HCT116 (cell line): ENCODE measurements at regions not wholly inside any gene's neighbourhood (a gene's known extent, or its start where the extent isn't known, plus 50 kb on each side); places are given as distances from the start of the nearest gene placed in this dataset.

Source experiments
- ATAC-seq: fragments of 200-7000 bp; cut with Tn5 transposase; 2 replicates; pipeline ENCODE4 v1.9.1; 2020; ENCODE audit warnings: mild to moderate bottlenecking, moderate library complexity
- BruUV-seq: library from RNA; stranded (reverse); fragments of 400-500 nt; replicated peaks from 2 replicates; lab custom pipeline; 2021; lab: Mats Ljungman, UMichigan
- CTCF ChIA-PET: fragments of 300-600 bp; sonication (Branson Sonifier 250); formaldehyde crosslinking; loops from one replicate; lab custom pipeline; 2021; ENCODE audit warnings: antibody characterized with exemption; lab: Charles Lee
- POLR2A ChIA-PET: fragments of 300-600, 350-600 bp; sonication (Branson Sonifier 250); formaldehyde crosslinking; loops from one replicate; lab custom pipeline; 2021; ENCODE audit warnings: antibody characterized with exemption; lab: Charles Lee
- RAD21 ChIA-PET, 2 experiments: fragments of 300-600 bp; sonication (Branson Sonifier 250); formaldehyde crosslinking; loops; one replicate each; lab custom pipeline; 2023; ENCODE audit warnings: low total read pairs in 2 of 2; ENCODE audit not compliant: uncharacterized antibody in 2 of 2, unreplicated experiment in 2 of 2, low non-redundant PET in 1 of 2; lab: Charles Lee
- DNase-seq: peaks from one replicate; pipeline ENCODE4 v3.0.0-alpha.2; 2010; ENCODE audit warnings: low read depth, low spot score
- H2AFZ ChIP-seq: fragments of 200-600 bp; shearing (Covaris generic), sonication (generic); 2 replicates; pipeline ENCODE4 v1.6.1; 2017; ENCODE audit warnings: low read depth, mixed run types, mixed read lengths, antibody characterized with exemption, low read length; ENCODE audit not compliant: poor library complexity, severe bottlenecking
- H3K27ac ChIP-seq: 2 replicates; pipeline ENCODE4 v1.5.1; 2012; ENCODE audit warnings: low read depth, low read length
- H3K27me3 ChIP-seq: fragments of 200-600 bp; sonication (generic); 2 replicates; pipeline ENCODE4 v1.6.1; 2016; ENCODE audit warnings: mixed run types, low read length, mixed read lengths; ENCODE audit not compliant: insufficient read depth
- H3K36me3 ChIP-seq, 2 experiments: fragments of 200-500 bp in 1 of 2; fragments of 200-600 bp in 1 of 2; sonication (Bioruptor generic) in 1 of 2; sonication (generic) in 1 of 2; 2 replicates each; pipeline versions ENCODE4 v1.5.1 to v1.6.1; 2014 to 2016; ENCODE audit warnings: low read length in 2 of 2, inconsistent platforms in 1 of 2, mixed read lengths in 1 of 2, mixed run types in 1 of 2; ENCODE audit not compliant: insufficient read depth in 2 of 2, control insufficient read depth in 1 of 2
- H3K4me1 ChIP-seq, 2 experiments: fragments of 200-600 bp in 1 of 2; sonication (generic) in 1 of 2; 2 replicates each; pipeline versions ENCODE4 v1.5.1 to v1.6.1; 2012 to 2017; ENCODE audit warnings: low read length in 2 of 2, inconsistent platforms in 1 of 2, mild to moderate bottlenecking in 1 of 2, mixed read lengths in 1 of 2, mixed run types in 1 of 2, moderate library complexity in 1 of 2; ENCODE audit not compliant: insufficient read depth in 2 of 2, control insufficient read depth in 1 of 2
- H3K4me2 ChIP-seq: fragments of 200-600 bp; sonication (generic); 2 replicates; pipeline ENCODE4 v1.6.1; 2017; ENCODE audit warnings: mixed run types, low read length, mixed read lengths
- H3K4me3 ChIP-seq, 2 experiments: fragments of 200-600 bp in 1 of 2; sonication (generic) in 1 of 2; replicated peaks in 1 of 2; 2 replicates each; pipeline ENCODE4 v1.5.1; 2011 to 2016; ENCODE audit warnings: low read length in 2 of 2, control low read depth in 1 of 2, low read depth in 1 of 2, mild to moderate bottlenecking in 1 of 2, mixed read lengths in 1 of 2, mixed run types in 1 of 2
- H3K79me2 ChIP-seq: fragments of 200-600 bp; sonication (generic); 2 replicates; pipeline ENCODE4 v1.6.1; 2017; ENCODE audit warnings: mild to moderate bottlenecking, mixed run types, low read length, moderate library complexity, mixed read lengths; ENCODE audit not compliant: insufficient read depth
- H3K9ac ChIP-seq: fragments of 200-600 bp; sonication (generic); 2 replicates; pipeline ENCODE4 v1.6.1; 2016; ENCODE audit warnings: low read length, mixed read lengths
- H3K9me2 ChIP-seq: fragments of 200-600 bp; sonication (generic), shearing (Covaris generic); 2 replicates; pipeline ENCODE4 v1.6.1; 2017; ENCODE audit warnings: mixed run types, mild to moderate bottlenecking, moderate library complexity; ENCODE audit not compliant: insufficient read depth
- H3K9me3 ChIP-seq, 2 experiments: fragments of 200-500 bp in 1 of 2; fragments of 200-600 bp in 1 of 2; sonication (Bioruptor generic) in 1 of 2; sonication (generic) in 1 of 2; 2 replicates each; pipeline ENCODE4 v1.6.1; 2014 to 2017; ENCODE audit warnings: low read length in 2 of 2, mixed read lengths in 2 of 2, inconsistent platforms in 1 of 2, low read depth in 1 of 2, mild to moderate bottlenecking in 1 of 2, mixed run types in 1 of 2, moderate library complexity in 1 of 2; ENCODE audit not compliant: control insufficient read depth in 1 of 2, insufficient read depth in 1 of 2
- H4K20me1 ChIP-seq: fragments of 200-600 bp; sonication (generic), shearing (Covaris generic); 2 replicates; pipeline ENCODE4 v1.6.1; 2017; ENCODE audit warnings: mixed run types, mild to moderate bottlenecking, moderate library complexity; ENCODE audit not compliant: insufficient read depth
- CEBPB ChIP-seq: IDR thresholded peaks from 2 replicates; pipeline ENCODE4 v1.6.1; 2012; ENCODE audit warnings: low read depth
- EZH2phosphoT487 ChIP-seq: fragments of 200-600 bp; IDR thresholded peaks from 2 replicates; pipeline ENCODE4 v1.6.1; 2018; ENCODE audit warnings: antibody characterized with exemption, borderline replicate concordance
- FOSL1 ChIP-seq: IDR thresholded peaks from 2 replicates; pipeline ENCODE4 v1.6.1; 2012; ENCODE audit warnings: low read depth
- RAD21 ChIP-seq: IDR thresholded peaks from 2 replicates; pipeline ENCODE4 v1.6.1; 2012; ENCODE audit warnings: low read depth, mild to moderate bottlenecking
- SP1 ChIP-seq: IDR thresholded peaks from 2 replicates; pipeline ENCODE4 v1.6.1; 2012; ENCODE audit warnings: low read depth
- SRF ChIP-seq: IDR thresholded peaks from 2 replicates; pipeline ENCODE4 v1.6.1; 2012; ENCODE audit warnings: low read depth
- YY1 ChIP-seq: IDR thresholded peaks from 2 replicates; pipeline ENCODE4 v1.6.1; 2011; ENCODE audit warnings: low read length, low read depth, moderate library complexity, mild to moderate bottlenecking; ENCODE audit not compliant: insufficient replicate concordance; ENCODE audit errors: extremely low read depth
- ZNF274 ChIP-seq: fragments of 200-500 bp; sonication (Bioruptor generic); IDR thresholded peaks from 2 replicates; pipeline ENCODE4 v1.6.1; 2014; ENCODE audit warnings: mild to moderate bottlenecking, low read depth, low read length, inconsistent platforms
- intact Hi-C: fragments of 100-400 bp; cut with micrococcal nuclease; formaldehyde crosslinking; loops from 2 replicates; pipeline ENCODE4 v1.10.0; 2022
- TF ChIP-seq, protein P1 (sequence below): IDR thresholded peaks from 2 replicates; pipeline ENCODE4 v1.6.1; 2012
- TF ChIP-seq, protein P2 (sequence below): IDR thresholded peaks from 2 replicates; pipeline ENCODE4 v1.6.1; 2011; ENCODE audit warnings: mild to moderate bottlenecking, low read length, moderate library complexity; ENCODE audit not compliant: insufficient replicate concordance; ENCODE audit errors: extremely low read depth

DNA sequence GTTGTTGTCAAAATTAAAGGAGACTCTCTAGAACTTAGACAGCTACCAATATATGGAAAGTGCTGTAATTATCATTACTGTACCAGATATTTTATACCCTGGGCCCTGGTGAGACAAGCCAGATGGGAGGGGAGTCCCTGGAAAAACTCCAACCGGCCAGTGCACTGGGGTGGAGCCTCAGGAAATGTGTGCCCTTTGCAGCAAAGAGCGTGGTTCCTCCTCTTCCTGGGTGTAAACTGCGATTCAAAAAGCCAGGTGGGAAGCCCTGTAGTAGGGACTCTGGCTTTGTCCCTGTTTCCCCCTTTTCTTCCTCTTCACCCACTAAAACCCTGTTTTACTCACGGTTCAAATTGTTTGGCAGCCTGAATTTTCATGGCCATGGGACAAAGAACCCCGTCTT lies 812.3 kb downstream of the PLA2G4A start:
- CTCF ChIA-PET: no interaction called here
- no peak for ATAC-seq

DNA sequence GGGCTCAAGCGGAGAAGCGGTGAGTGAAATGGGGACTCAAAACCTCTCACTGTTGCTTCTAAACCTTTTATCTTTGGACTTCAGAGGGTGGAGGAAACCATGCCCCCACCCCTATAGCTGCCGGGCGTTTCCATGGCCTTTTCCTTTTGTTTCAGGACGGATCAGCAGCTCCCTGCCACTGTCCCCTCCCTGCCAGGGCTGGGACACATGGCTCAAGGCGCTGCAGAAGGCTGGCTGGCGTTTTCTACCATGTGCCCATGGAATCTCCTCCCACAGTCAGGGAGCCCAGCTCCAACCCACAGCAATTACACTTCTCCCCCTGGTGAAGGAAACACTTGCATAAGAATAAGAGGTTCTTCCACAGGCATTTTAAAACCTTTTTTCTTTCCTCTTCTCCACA lies 812.7 kb downstream of the PLA2G4A start:
- H3K4me1 ChIP-seq: no peaks in the 10 kb centered on the region
- POLR2A ChIA-PET: no interaction called here
- no peak overlapping the region for H3K9ac ChIP-seq
- H3K79me2 ChIP-seq: no peaks in the 10 kb centered on the region
- no peak overlapping the region for H3K27ac ChIP-seq
- H3K9me3 ChIP-seq: no peaks in the 10 kb centered on the region
- TF ChIP-seq YY1 (no peak), ZNF274 (no peak), FOSL1 (no peak), EZH2phosphoT487 (no peak), SP1 (no peak), CEBPB (no peak), SRF (no peak), RAD21 (no peak)
- TF ChIP-seq, protein P1, sequence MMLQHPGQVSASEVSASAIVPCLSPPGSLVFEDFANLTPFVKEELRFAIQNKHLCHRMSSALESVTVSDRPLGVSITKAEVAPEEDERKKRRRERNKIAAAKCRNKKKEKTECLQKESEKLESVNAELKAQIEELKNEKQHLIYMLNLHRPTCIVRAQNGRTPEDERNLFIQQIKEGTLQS: no peak
- TF ChIP-seq, protein P2, sequence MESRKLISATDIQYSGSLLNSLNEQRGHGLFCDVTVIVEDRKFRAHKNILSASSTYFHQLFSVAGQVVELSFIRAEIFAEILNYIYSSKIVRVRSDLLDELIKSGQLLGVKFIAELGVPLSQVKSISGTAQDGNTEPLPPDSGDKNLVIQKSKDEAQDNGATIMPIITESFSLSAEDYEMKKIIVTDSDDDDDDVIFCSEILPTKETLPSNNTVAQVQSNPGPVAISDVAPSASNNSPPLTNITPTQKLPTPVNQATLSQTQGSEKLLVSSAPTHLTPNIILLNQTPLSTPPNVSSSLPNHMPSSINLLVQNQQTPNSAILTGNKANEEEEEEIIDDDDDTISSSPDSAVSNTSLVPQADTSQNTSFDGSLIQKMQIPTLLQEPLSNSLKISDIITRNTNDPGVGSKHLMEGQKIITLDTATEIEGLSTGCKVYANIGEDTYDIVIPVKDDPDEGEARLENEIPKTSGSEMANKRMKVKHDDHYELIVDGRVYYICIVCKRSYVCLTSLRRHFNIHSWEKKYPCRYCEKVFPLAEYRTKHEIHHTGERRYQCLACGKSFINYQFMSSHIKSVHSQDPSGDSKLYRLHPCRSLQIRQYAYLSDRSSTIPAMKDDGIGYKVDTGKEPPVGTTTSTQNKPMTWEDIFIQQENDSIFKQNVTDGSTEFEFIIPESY: no peak
- intact Hi-C loops: no loop called here
- CTCF ChIA-PET: no interaction called here
- H3K9me2 ChIP-seq: no peaks in the 10 kb centered on the region
- BruUV-seq: no TSS peak
- RAD21 ChIA-PET: no interaction called here
- no peak overlapping the region for H2AFZ ChIP-seq
- H4K20me1 ChIP-seq: no peaks in the 10 kb centered on the region
- H3K27me3 ChIP-seq: no peaks in the 10 kb centered on the region
- ATAC-seq: no peak
- no peak overlapping the region for H3K4me2 ChIP-seq
- no peak overlapping the region for H3K4me3 ChIP-seq
- DNase-seq: no peak
- no peaks in the 10 kb centered on the region for H3K36me3 ChIP-seq

More for the DNA sequence above, 812.3 kb downstream of the PLA2G4A start:
- Histone ChIP-seq H3K4me1 (no peaks in the 10 kb centered on the region), H2AFZ (no peak overlapping the region), H3K9ac (no peak overlapping the region), H3K4me3 (no peak overlapping the region), H3K4me2 (no peak overlapping the region), H4K20me1 (no peaks in the 10 kb centered on the region), H3K27ac (no peak overlapping the region), H3K9me3 (no peaks in the 10 kb centered on the region), H3K79me2 (no peaks in the 10 kb centered on the region), H3K27me3 (no peaks in the 10 kb centered on the region), H3K9me2 (no peaks in the 10 kb centered on the region), H3K36me3 (no peaks in the 10 kb centered on the region)
- TF ChIP-seq EZH2phosphoT487 (no peak), SRF (no peak)
- ChIA-PET RAD21 (no interaction called here), POLR2A (no interaction called here)
- intact Hi-C loops: no loop called here
- DNase-seq: no peak
- no TSS peak for BruUV-seq
